A673 (cell line): ENCODE measurements at regions not wholly inside any gene's neighbourhood (a gene's known extent, or its start where the extent isn't known, plus 50 kb on each side); places are given as distances from the start of the nearest gene placed in this dataset.

ENCODE experiments used
- CTCF ChIP-seq: fragments of 300-800, 200-600 bp; sonication (generic); conservative IDR thresholded peaks from 2 replicates; pipeline ENCODE4 v1.5.1; 2017; ENCODE audit warnings: low read depth, mild to moderate bottlenecking, antibody characterized with exemption, low read length, moderate library complexity, mixed read lengths
- EZH2 ChIP-seq: fragments of 200-600 bp; sonication (generic); IDR thresholded peaks from 2 replicates; pipeline ENCODE4 v1.6.1; 2017; ENCODE audit warnings: borderline replicate concordance, low read depth, mild to moderate bottlenecking, mixed read lengths, antibody characterized with exemption, low read length; ENCODE audit not compliant: poor library complexity, severe bottlenecking

GRCh38 chr4:127188847-127189246 lies 443.9 kb upstream of the INTU start:
- TF ChIP-seq CTCF (0 out of 2 replicates have a peak, but pooled peaks have one; percentile 15), EZH2 (no peak)
